CD4-positive, alpha-beta T cell (primary cell): ENCODE measurements at regions not wholly inside any gene's neighbourhood (a gene's known extent, or its start where the extent isn't known, plus 50 kb on each side); places are given as distances from the start of the nearest gene placed in this dataset.
"Not testable (repeated sequence)": the region's sequence is repeated elsewhere in the genome, so short reads cannot be mapped to it uniquely, and the experiment has no call there.

Experiments used
- ATAC-seq: fragments of 200-7000 bp; cut with Tn5 transposase; one replicate; pipeline ENCODE4 v1.10.0; 2022; ENCODE audit warnings: mild to moderate bottlenecking; ENCODE audit not compliant: poor library complexity
- CTCF ChIA-PET: fragments of 350-600 bp; sonication (Branson Sonifier 250); formaldehyde crosslinking; loops from one replicate; lab custom pipeline; 2021; ENCODE audit warnings: antibody characterized with exemption, inconsistent platforms; lab: Charles Lee
- POLR2A ChIA-PET: fragments of 350-600 bp; sonication (Branson Sonifier 250); formaldehyde crosslinking; loops from one replicate; lab custom pipeline; 2021; ENCODE audit warnings: antibody characterized with exemption, inconsistent platforms; lab: Charles Lee
- DNase-seq, 14 experiments: peaks; one replicate each; pipeline ENCODE4 v3.0.0-alpha.2; 2013 to 2020; ENCODE audit warnings: mixed read lengths in 2 of 14
- H3K27ac ChIP-seq, 2 donors: one replicate each; pipeline versions ENCODE4 v1.5.1 to v1.7.0; 2013; ENCODE audit warnings: low read length in 2 of 2, low read depth in 1 of 2, mild to moderate bottlenecking in 1 of 2
- H3K27me3 ChIP-seq, 2 experiments: 1 replicate in 1 of 2; 2 replicates in 1 of 2; pipeline versions ENCODE4 v1.6.1 to v1.7.0; 2013; ENCODE audit warnings: low read length in 2 of 2, control low read depth in 1 of 2, mild to moderate bottlenecking in 1 of 2, moderate library complexity in 1 of 2; ENCODE audit not compliant: insufficient read depth in 2 of 2, control insufficient read depth in 1 of 2
- H3K36me3 ChIP-seq: one replicate; pipeline ENCODE4 v1.6.1; 2013; ENCODE audit warnings: low read length, control low read depth; ENCODE audit not compliant: insufficient read depth
- H3K4me1 ChIP-seq: one replicate; pipeline ENCODE4 v1.6.1; 2013; ENCODE audit warnings: low read length, control low read depth; ENCODE audit not compliant: insufficient read depth
- H3K4me3 ChIP-seq: one replicate; pipeline ENCODE4 v1.5.1; 2013; ENCODE audit warnings: mild to moderate bottlenecking, low read length, moderate library complexity
- H3K9me3 ChIP-seq, 2 experiments: 1 replicate in 1 of 2; 2 replicates in 1 of 2; pipeline versions ENCODE4 v1.6.1 to v1.7.0; 2013; ENCODE audit warnings: low read length in 2 of 2, mild to moderate bottlenecking in 2 of 2, control low read depth in 1 of 2, moderate library complexity in 1 of 2; ENCODE audit not compliant: control insufficient read depth in 1 of 2, insufficient read depth in 1 of 2
- H3K27ac Mint-ChIP-seq: one replicate; pipeline ENCODE4 v1.8.0; 2020; ENCODE audit warnings: mixed read lengths
- H3K27me3 Mint-ChIP-seq: one replicate; pipeline ENCODE4 v1.8.0; 2021; ENCODE audit warnings: mixed read lengths
- H3K36me3 Mint-ChIP-seq: one replicate; pipeline ENCODE4 v1.8.0; 2021; ENCODE audit warnings: low read depth, mixed read lengths
- H3K4me1 Mint-ChIP-seq: one replicate; pipeline ENCODE4 v1.8.0; 2021; ENCODE audit warnings: low read depth, mixed read lengths
- H3K4me3 Mint-ChIP-seq: one replicate; pipeline ENCODE4 v1.8.0; 2020; ENCODE audit warnings: mild to moderate bottlenecking, mixed read lengths
- H3K9me3 Mint-ChIP-seq: one replicate; pipeline ENCODE4 v1.8.0; 2020; ENCODE audit warnings: mixed read lengths
- intact Hi-C, 2 experiments: fragments of 100-400 bp; cut with DNase I in 1 of 2; cut with micrococcal nuclease in 1 of 2; formaldehyde crosslinking; loops; one replicate each; pipeline versions ENCODE4 v1.15.1 to v1.9.0; 2023 to 2025; cut with DNase I, micrococcal nuclease

- H3K27me3 ChIP-seq, ATAC-seq, H3K9me3 ChIP-seq, H3K27me3 Mint-ChIP-seq, H3K9me3 Mint-ChIP-seq, intact Hi-C loops, H3K4me3 ChIP-seq, H3K4me1 ChIP-seq, CTCF ChIA-PET, H3K4me3 Mint-ChIP-seq, POLR2A ChIA-PET, DNase-seq, H3K4me1 Mint-ChIP-seq, H3K36me3 ChIP-seq, H3K36me3 Mint-ChIP-seq, H3K27ac ChIP-seq, H3K27ac Mint-ChIP-seq: not testable (repeated sequence)
These were observed 1988.6 kb downstream of the FOXD4L5 start for GRCh38 chr9:63296366-63296765.

GRCh38 chr9:63289971-63290370 is 1995.0 kb downstream of the FOXD4L5 start:
- H3K27ac ChIP-seq, H3K27me3 Mint-ChIP-seq, H3K27me3 ChIP-seq, H3K4me1 Mint-ChIP-seq, H3K4me3 Mint-ChIP-seq, H3K4me3 ChIP-seq, H3K9me3 ChIP-seq, H3K36me3 Mint-ChIP-seq, intact Hi-C loops, POLR2A ChIA-PET, ATAC-seq, H3K9me3 Mint-ChIP-seq, H3K27ac Mint-ChIP-seq, H3K4me1 ChIP-seq, CTCF ChIA-PET, H3K36me3 ChIP-seq: not testable (repeated sequence)
- peak in 4 of 14 experiments; percentile 0 to 1 (median 0) for DNase-seq
